Spleen (tissue), 7 donors: ENCODE measurements at regions not wholly inside any gene's neighbourhood (a gene's known extent, or its start where the extent isn't known, plus 50 kb on each side); places are given as distances from the start of the nearest gene placed in this dataset.

Source experiments
- CTCF ChIP-seq, 11 experiments: fragments of 200-600 bp in 7 of 11; fragments of 450-650 bp in 4 of 11; sonication (generic) in 4 of 11; IDR thresholded peaks in 8 of 11; conservative IDR thresholded peaks in 3 of 11; 1 replicate in 7 of 11; 2 replicates in 4 of 11; pipeline versions ENCODE4 v1.4.0 to v1.8.0; 2016 to 2021; ENCODE audit warnings: antibody characterized with exemption in 11 of 11, inconsistent platforms in 4 of 11, mild to moderate bottlenecking in 1 of 11
- POLR2A ChIP-seq, 3 donors: fragments of 450-650 bp; IDR thresholded peaks; one replicate each; pipeline ENCODE4 v1.5.1; 2017; ENCODE audit warnings: antibody characterized with exemption in 3 of 3, mild to moderate bottlenecking in 1 of 3
- POLR2AphosphoS5 ChIP-seq, 3 donors: sonication (generic); formaldehyde crosslinking; IDR thresholded peaks; one replicate each; pipeline ENCODE4 v1.5.1; 2017; ENCODE audit warnings: antibody characterized with exemption in 3 of 3
- donor health status: DM: no; HTN: no; CAD: no; lungs with moderate emphysema.
- donor health status: DM: no; HTN: no; CAD: no.
- donor health status: DM: no; HTN: no; CAD: no.

GRCh38 chr14:81716953-81717352, 183.3 kb upstream of the SEL1L start:
- TF ChIP-seq POLR2AphosphoS5 (IDR thresholded peaks at IDR 0.05) (no peak), CTCF (IDR thresholded peaks at IDR 0.05 in 8 of 11, conservative IDR thresholded peaks at IDR 0.05 in 3 of 11) (no peak), POLR2A (IDR thresholded peaks at IDR 0.05) (no peak)
